Peyer's patch (tissue), 4 donors: ENCODE measurements at regions not wholly inside any gene's neighbourhood (a gene's known extent, or its start where the extent isn't known, plus 50 kb on each side); places are given as distances from the start of the nearest gene placed in this dataset.

ENCODE experiments used
- DNase-seq, 3 donors: peaks; one replicate each; pipeline ENCODE4 v3.0.0-alpha.2; 2017 to 2019
- H3K27ac ChIP-seq, 4 donors: fragments of 200-600 bp; sonication (generic); one replicate each; pipeline ENCODE4 v1.5.1; 2016 to 2019
- H3K27me3 ChIP-seq, 2 donors: fragments of 200-600 bp; sonication (generic); one replicate each; pipeline ENCODE4 v1.5.1; 2019
- H3K36me3 ChIP-seq, 3 donors: fragments of 200-600 bp; sonication (generic); one replicate each; pipeline ENCODE4 v1.5.1; 2016 to 2019
- H3K4me1 ChIP-seq, 4 donors: fragments of 200-600 bp; sonication (generic); one replicate each; pipeline ENCODE4 v1.5.1; 2016 to 2019
- H3K4me3 ChIP-seq, 4 donors: fragments of 200-600 bp; sonication (generic); 1 replicate in 3 of 4; 2 replicates in 1 of 4; pipeline ENCODE4 v1.5.1; 2016 to 2019; ENCODE audit warnings: mild to moderate bottlenecking in 1 of 4
- H3K9me3 ChIP-seq, 4 donors: fragments of 200-600 bp; sonication (generic); one replicate each; pipeline ENCODE4 v1.5.1; 2016 to 2019; ENCODE audit warnings: mild to moderate bottlenecking in 1 of 4
- POLR2A ChIP-seq, 2 donors: fragments of 450-650 bp; IDR thresholded peaks; one replicate each; pipeline ENCODE4 v1.5.1; 2017; ENCODE audit warnings: antibody characterized with exemption in 2 of 2, mild to moderate bottlenecking in 2 of 2, moderate library complexity in 2 of 2
- TF ChIP-seq, protein P1 (sequence below), 6 experiments: fragments of 450-650 bp in 4 of 6; fragments of 200-600 bp in 2 of 6; sonication (generic) in 1 of 6; IDR thresholded peaks; one replicate each; pipeline ENCODE4 v1.5.1; 2017 to 2019; ENCODE audit warnings: antibody characterized with exemption in 6 of 6, mild to moderate bottlenecking in 3 of 6, moderate library complexity in 1 of 6

DNA sequence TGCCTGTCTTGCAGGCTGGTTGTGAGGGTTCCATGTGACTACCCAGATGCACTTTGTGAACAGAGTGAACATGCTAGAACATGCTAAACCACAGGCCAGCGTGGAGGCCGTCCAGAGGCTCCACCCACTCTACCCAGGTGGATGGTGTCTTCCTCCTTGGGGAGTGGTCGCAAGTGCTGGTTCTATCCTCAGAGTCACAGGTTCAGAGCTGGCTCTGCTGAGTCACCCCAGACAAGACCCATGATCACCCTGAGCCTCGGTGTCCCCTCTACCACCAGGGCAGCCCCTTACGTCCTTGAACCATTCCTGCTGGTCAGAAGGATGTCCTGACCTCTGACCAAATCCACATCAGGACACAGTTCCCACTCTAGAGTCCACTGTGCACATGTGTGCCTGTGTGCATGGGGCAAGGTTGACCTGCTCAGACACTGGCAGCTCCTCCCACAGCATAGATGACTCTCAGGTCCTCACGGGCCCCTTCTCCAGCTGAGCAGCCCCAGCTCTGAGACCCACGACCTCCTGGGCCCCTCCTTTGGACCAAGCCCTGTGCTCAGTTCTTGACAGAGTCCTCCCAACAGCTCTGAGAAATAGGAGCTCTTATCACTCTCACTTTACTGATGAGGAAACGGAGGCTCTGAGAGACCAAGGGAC lies 391.8 kb downstream of the MATN1 start:
- Histone ChIP-seq H3K27ac (no peak overlapping the region), H3K4me1 (no peaks in the 10 kb centered on the region), H3K27me3 (no peaks in the 10 kb centered on the region), H3K36me3 (no peaks in the 10 kb centered on the region), H3K4me3 (no peak overlapping the region), H3K9me3 (no peaks in the 10 kb centered on the region)
- peak in 1 of 3 donors; percentile 27 for DNase-seq
- TF ChIP-seq, protein P1, sequence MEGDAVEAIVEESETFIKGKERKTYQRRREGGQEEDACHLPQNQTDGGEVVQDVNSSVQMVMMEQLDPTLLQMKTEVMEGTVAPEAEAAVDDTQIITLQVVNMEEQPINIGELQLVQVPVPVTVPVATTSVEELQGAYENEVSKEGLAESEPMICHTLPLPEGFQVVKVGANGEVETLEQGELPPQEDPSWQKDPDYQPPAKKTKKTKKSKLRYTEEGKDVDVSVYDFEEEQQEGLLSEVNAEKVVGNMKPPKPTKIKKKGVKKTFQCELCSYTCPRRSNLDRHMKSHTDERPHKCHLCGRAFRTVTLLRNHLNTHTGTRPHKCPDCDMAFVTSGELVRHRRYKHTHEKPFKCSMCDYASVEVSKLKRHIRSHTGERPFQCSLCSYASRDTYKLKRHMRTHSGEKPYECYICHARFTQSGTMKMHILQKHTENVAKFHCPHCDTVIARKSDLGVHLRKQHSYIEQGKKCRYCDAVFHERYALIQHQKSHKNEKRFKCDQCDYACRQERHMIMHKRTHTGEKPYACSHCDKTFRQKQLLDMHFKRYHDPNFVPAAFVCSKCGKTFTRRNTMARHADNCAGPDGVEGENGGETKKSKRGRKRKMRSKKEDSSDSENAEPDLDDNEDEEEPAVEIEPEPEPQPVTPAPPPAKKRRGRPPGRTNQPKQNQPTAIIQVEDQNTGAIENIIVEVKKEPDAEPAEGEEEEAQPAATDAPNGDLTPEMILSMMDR (IDR thresholded peaks at IDR 0.05): no peak
- no peak for TF ChIP-seq POLR2A (IDR thresholded peaks at IDR 0.05)

DNA sequence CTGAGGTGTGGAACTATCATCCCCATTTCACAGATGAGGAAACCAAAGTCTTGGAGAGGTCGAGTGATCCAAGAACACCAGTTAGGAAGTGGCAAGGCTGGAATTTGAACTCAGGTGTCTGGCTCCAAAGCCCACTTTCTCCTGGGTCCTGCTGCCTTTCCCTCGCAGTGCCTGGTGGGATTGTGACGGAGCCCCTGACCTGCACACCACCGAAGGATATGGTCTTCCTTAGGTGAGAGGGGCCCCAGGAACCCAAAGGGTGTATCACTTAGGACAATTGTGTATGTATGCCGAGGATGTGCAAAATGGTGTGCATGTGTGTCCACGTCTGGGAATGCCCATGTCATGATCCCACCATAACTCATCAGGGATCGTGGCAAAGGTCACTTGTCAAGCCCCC lies 392.7 kb downstream of the MATN1 start:
- Histone ChIP-seq H3K27me3 (no peaks in the 10 kb centered on the region), H3K4me1 (no peaks in the 10 kb centered on the region), H3K36me3 (no peaks in the 10 kb centered on the region), H3K27ac (no peak overlapping the region), H3K9me3 (no peaks in the 10 kb centered on the region), H3K4me3 (no peak overlapping the region)
- DNase-seq: no peak
- TF ChIP-seq, protein P1 (IDR thresholded peaks at IDR 0.05): no peak
- TF ChIP-seq POLR2A (IDR thresholded peaks at IDR 0.05): no peak

DNA sequence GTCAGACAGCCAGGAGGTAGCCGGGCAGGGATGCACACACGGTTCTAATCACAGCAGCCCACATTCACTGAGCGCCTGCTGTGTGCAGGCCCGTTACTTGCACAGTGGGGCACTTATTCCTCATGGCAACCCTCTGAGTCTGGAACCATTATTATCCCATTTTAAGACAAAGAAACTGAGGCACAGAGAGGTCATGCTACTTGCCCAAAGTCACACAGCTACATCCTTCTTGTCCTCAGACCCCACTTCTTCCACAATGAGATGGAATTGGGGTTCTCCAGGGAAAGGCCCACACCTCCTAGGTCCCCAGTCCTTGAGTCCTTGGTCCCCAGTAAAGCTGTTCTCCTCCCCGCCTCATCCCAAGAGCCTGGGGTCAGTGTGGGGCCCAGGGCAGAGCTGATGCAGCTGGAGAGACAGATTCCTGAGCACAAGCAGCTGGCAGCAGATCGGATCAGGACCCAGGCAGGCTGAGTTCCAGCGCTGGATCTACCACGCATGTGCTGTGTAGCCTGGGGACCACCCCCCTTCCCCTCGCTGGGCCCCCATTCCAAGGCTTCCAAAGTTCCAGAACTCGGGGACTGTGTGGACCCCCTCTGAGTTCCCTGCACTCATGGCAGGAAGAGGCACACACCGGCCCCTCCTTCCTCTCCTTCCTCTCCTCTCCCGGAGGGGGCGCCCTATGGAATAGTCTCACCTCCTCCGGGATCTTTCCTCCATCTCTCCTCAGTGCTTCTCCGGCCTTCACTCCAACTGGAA lies 393.4 kb downstream of the MATN1 start:
- no peak for TF ChIP-seq POLR2A (IDR thresholded peaks at IDR 0.05)
- TF ChIP-seq, protein P1 (IDR thresholded peaks at IDR 0.05): no peak
- Histone ChIP-seq H3K4me1 (no peaks in the 10 kb centered on the region), H3K27me3 (no peaks in the 10 kb centered on the region), H3K36me3 (no peaks in the 10 kb centered on the region), H3K27ac (no peak overlapping the region), H3K4me3 (no peak overlapping the region), H3K9me3 (no peaks in the 10 kb centered on the region)
- DNase-seq: no peak

DNA sequence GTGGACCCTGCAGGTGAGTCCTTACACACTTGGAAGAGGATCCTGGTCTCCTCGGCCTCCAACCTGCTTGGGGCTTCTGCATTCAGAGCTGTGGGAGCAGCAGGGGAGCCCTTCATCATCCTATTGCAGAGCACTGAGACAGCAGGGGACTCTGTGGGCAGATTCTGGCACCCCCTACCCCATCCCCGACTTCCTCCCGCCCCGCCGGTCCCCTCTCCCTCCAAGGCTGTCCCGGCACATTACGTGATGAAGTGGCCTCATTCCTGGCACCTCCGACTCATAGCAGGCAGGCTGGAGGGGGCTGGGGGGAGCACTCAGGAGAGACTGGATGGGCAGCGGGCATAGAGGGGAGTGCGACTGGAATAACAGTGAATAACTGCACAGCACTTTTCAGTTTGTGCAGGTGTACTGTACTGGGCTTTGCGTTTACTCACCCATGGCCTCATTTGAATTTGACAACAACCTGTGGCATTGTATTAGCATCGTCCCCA lies 394.1 kb downstream of the MATN1 start:
- TF ChIP-seq, protein P1 (IDR thresholded peaks at IDR 0.05): no peak
- TF ChIP-seq POLR2A (IDR thresholded peaks at IDR 0.05): no peak
- H3K27ac ChIP-seq: no peak overlapping the region

DNA sequence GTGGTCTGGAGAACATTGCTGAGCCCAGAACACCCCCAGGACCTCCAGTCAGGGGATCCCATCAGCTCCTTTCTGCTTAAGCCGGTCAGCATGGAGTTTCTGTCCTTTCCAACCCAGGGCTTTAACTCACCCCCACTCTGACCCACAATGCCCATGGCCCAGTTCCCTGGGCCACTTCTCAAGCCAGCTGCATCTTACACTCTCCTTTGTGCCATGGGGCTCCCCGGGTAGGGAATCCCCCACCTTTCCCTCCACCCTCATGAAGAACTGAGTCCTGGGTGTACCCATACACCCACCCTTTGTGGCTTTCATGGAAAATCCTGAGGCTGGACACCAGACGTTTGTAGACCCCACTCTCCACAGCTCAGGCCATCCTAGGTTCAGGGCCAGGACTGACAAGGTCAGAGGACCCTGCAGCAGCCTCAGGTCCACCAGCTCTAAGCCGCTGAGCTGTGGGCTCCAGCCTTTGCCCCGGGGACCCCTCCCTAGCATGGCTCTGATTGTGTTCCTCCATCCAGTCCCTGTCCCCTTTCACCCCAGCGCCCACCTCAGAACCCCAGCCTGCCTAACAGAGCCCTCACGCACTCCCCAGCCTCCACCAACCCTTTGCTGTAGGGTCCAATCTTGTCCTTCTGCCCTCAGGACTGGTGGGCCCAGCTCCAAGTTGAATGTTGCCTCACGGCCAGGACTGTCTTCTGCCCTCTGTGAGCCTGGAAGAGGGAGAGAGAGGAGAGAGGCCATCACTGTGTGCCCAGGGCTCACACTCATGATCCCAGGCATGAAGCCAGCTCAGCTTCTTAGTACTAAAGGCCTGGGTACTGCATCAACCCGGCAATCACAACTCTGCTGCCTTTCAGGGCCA lies 394.8 kb downstream of the MATN1 start:
- no peak overlapping the region for H3K4me3 ChIP-seq
- no peaks in the 10 kb centered on the region for H3K36me3 ChIP-seq
- DNase-seq: no peak
- no peaks in the 10 kb centered on the region for H3K4me1 ChIP-seq
- no peak overlapping the region for H3K27ac ChIP-seq
- no peaks in the 10 kb centered on the region for H3K9me3 ChIP-seq
- no peaks in the 10 kb centered on the region for H3K27me3 ChIP-seq
- TF ChIP-seq POLR2A (IDR thresholded peaks at IDR 0.05): no peak
- TF ChIP-seq, protein P1 (IDR thresholded peaks at IDR 0.05): no peak

More for the DNA sequence above, 394.1 kb downstream of the MATN1 start:
- Histone ChIP-seq H3K36me3 (no peaks in the 10 kb centered on the region), H3K4me1 (no peaks in the 10 kb centered on the region), H3K4me3 (no peak overlapping the region), H3K9me3 (no peaks in the 10 kb centered on the region), H3K27me3 (no peaks in the 10 kb centered on the region)
- no peak for DNase-seq
